SK-N-SH (cell line): ENCODE measurements at regions not wholly inside any gene's neighbourhood (a gene's known extent, or its start where the extent isn't known, plus 50 kb on each side); places are given as distances from the start of the nearest gene placed in this dataset.

Experiments used
- CTCF ChIA-PET: fragments of 300-600, 350-600 bp; formaldehyde crosslinking; extraction: SDS; loops from one replicate; lab custom pipeline; 2021; lab: Yijun Ruan, JAX
- POLR2A ChIA-PET: fragments of 350-600 bp; sonication (Branson Sonifier 250); formaldehyde crosslinking; extraction: SDS; loops from one replicate; lab custom pipeline; 2020; ENCODE audit warnings: antibody characterized with exemption, inconsistent platforms; lab: Yijun Ruan, JAX
- DNase-seq: peaks from one replicate; pipeline ENCODE4 v3.0.0; 2012
- H2AFZ ChIP-seq: fragments of 200-600 bp; sonication (generic); 2 replicates; pipeline ENCODE4 v1.8.1; 2016; ENCODE audit warnings: antibody characterized with exemption, mild to moderate bottlenecking, low read depth
- H3F3A ChIP-seq: fragments of 200-600 bp; sonication (generic); replicated peaks from 2 replicates; pipeline ENCODE3; 2016; ENCODE audit warnings: antibody characterized with exemption, mild to moderate bottlenecking; ENCODE audit not compliant: insufficient read depth
- H3K27ac ChIP-seq, 2 experiments: fragments of 200-500 bp in 1 of 2; fragments of 200-600 bp in 1 of 2; sonication (Bioruptor generic) in 1 of 2; sonication (generic), shearing (Covaris generic) in 1 of 2; 2 replicates each; pipeline versions ENCODE4 v1.5.1 to v1.6.1; 2014 to 2016; ENCODE audit warnings: low read depth in 2 of 2, inconsistent platforms in 1 of 2, low read length in 1 of 2, mild to moderate bottlenecking in 1 of 2, mixed read lengths in 1 of 2
- H3K27me3 ChIP-seq: fragments of 200-600 bp; sonication (generic), shearing (Covaris generic); 2 replicates; pipeline ENCODE4 v1.6.1; 2016; ENCODE audit warnings: mixed run types; ENCODE audit not compliant: insufficient read depth
- H3K36me3 ChIP-seq, 2 experiments: fragments of 200-500 bp in 1 of 2; fragments of 200-600 bp in 1 of 2; sonication (Bioruptor generic) in 1 of 2; sonication (generic) in 1 of 2; replicated peaks in 1 of 2; 2 replicates each; pipeline versions ENCODE3 to v1.5.1; 2014 to 2016; ENCODE audit warnings: low read length in 1 of 2, mild to moderate bottlenecking in 1 of 2; ENCODE audit not compliant: insufficient read depth in 2 of 2, control insufficient read depth in 1 of 2
- H3K4me1 ChIP-seq, 2 experiments: fragments of 200-500 bp in 1 of 2; fragments of 200-600 bp in 1 of 2; sonication (Bioruptor generic) in 1 of 2; sonication (generic), shearing (Covaris generic) in 1 of 2; 2 replicates each; pipeline versions ENCODE4 v1.5.1 to v1.6.1; 2014 to 2016; ENCODE audit warnings: low read depth in 1 of 2, low read length in 1 of 2, mixed run types in 1 of 2; ENCODE audit not compliant: insufficient read depth in 2 of 2, control insufficient read depth in 1 of 2
- H3K4me2 ChIP-seq: fragments of 200-600 bp; sonication (generic), shearing (Covaris generic); 2 replicates; pipeline ENCODE4 v1.6.1; 2017; ENCODE audit warnings: mixed run types
- H3K4me3 ChIP-seq, 2 experiments: fragments of 200-500 bp in 1 of 2; fragments of 200-600 bp in 1 of 2; sonication (Bioruptor generic) in 1 of 2; sonication (generic), shearing (Covaris generic) in 1 of 2; 2 replicates each; pipeline versions ENCODE4 v1.5.1 to v1.8.1; 2014 to 2016; ENCODE audit warnings: low read depth in 2 of 2, inconsistent platforms in 1 of 2, low read length in 1 of 2, mild to moderate bottlenecking in 1 of 2, mixed read lengths in 1 of 2, moderate library complexity in 1 of 2
- H3K79me2 ChIP-seq: fragments of 200-600 bp; sonication (generic); 2 replicates; pipeline ENCODE4 v1.8.1; 2017; ENCODE audit warnings: mild to moderate bottlenecking; ENCODE audit not compliant: insufficient read depth
- H3K9ac ChIP-seq: fragments of 200-600 bp; sonication (generic); 2 replicates; pipeline ENCODE4 v1.6.1; 2017; ENCODE audit warnings: mixed run types
- H3K9me2 ChIP-seq: fragments of 200-600 bp; sonication (generic); 2 replicates; pipeline ENCODE4 v1.6.1; 2017; ENCODE audit warnings: mixed run types
- H3K9me3 ChIP-seq: fragments of 200-600 bp; sonication (generic); 2 replicates; pipeline ENCODE4 v1.6.1; 2017; ENCODE audit warnings: mixed run types, mild to moderate bottlenecking, moderate library complexity
- H4K20me1 ChIP-seq: fragments of 200-600 bp; sonication (generic); 2 replicates; pipeline ENCODE4 v1.6.1; 2017; ENCODE audit warnings: mild to moderate bottlenecking, mixed run types; ENCODE audit not compliant: insufficient read depth
- CTCF ChIP-seq: fragments of 200-600 bp; sonication (generic); IDR thresholded peaks from 2 replicates; pipeline ENCODE4 v1.6.1; 2017; ENCODE audit warnings: antibody characterized with exemption, mild to moderate bottlenecking, moderate library complexity
- EP300 ChIP-seq, 2 experiments: IDR thresholded peaks; 2 replicates each; pipeline versions ENCODE4 v1.4.0 to v1.6.1; 2012; ENCODE audit warnings: borderline replicate concordance in 1 of 2, low read depth in 1 of 2, low read length in 1 of 2
- FOSL2 ChIP-seq: IDR thresholded peaks from 2 replicates; pipeline ENCODE4 v1.4.0; 2012; ENCODE audit warnings: low read depth, mild to moderate bottlenecking, moderate library complexity, borderline replicate concordance
- GABPA ChIP-seq: IDR thresholded peaks from 2 replicates; pipeline ENCODE4 v1.4.0; 2012; ENCODE audit warnings: low read depth, mild to moderate bottlenecking
- GATA2 ChIP-seq: sonication (generic); formaldehyde crosslinking; IDR thresholded peaks from 2 replicates; pipeline ENCODE4 v1.5.0; 2020; ENCODE audit warnings: mild to moderate bottlenecking, missing genetic modification reagents
- IRF3 ChIP-seq: fragments of 150-350 bp; IDR thresholded peaks from 2 replicates; pipeline ENCODE4 v1.6.1; 2016; ENCODE audit warnings: mild to moderate bottlenecking, low read depth, low read length
- MXI1 ChIP-seq: IDR thresholded peaks from 2 replicates; pipeline ENCODE4 v1.6.1; 2012; ENCODE audit warnings: mild to moderate bottlenecking, low read depth, low read length, improper control_type of control experiment
- NRF1 ChIP-seq: IDR thresholded peaks from 2 replicates; pipeline ENCODE4 v1.6.1; 2012; ENCODE audit warnings: low read depth, mild to moderate bottlenecking, low read length
- RAD21 ChIP-seq: IDR thresholded peaks from 2 replicates; pipeline ENCODE4 v1.6.1; 2012; ENCODE audit warnings: mild to moderate bottlenecking, low read length
- RCOR1 ChIP-seq: fragments of 150-350 bp; IDR thresholded peaks from 2 replicates; pipeline ENCODE4 v1.6.1; 2017; ENCODE audit warnings: antibody characterized with exemption, low read length
- SIN3A ChIP-seq: IDR thresholded peaks from 2 replicates; pipeline ENCODE4 v1.6.1; 2012; ENCODE audit warnings: low read depth, mild to moderate bottlenecking, low read length, moderate library complexity, borderline replicate concordance
- USF1 ChIP-seq: IDR thresholded peaks from 2 replicates; pipeline ENCODE4 v1.4.0; 2012; ENCODE audit warnings: low read depth, borderline replicate concordance
- ZBTB33 ChIP-seq: IDR thresholded peaks from 2 replicates; pipeline ENCODE4 v1.4.0; 2012; ENCODE audit warnings: low read depth, borderline replicate concordance
- WGBS: methylation state at CpG from one replicate; pipeline ENCODE4 v1.1.6; 2017; ENCODE audit warnings: low lambda C conversion rate; 5-methylcytosine and 5-hydroxymethylcytosine counted together

- TF ChIP-seq CTCF (no peak), RCOR1 (no peak), RAD21 (no peak)
Observed at GRCh38 chr21:33973268-33973667, 57.7 kb upstream of the ATP5PO start (continued).

GRCh38 chr21:33972539-33972938 is 56.9 kb upstream of the ATP5PO start:
- Histone ChIP-seq H3K9ac (no peak overlapping the region), H3K9me2 (no peaks in the 10 kb centered on the region), H3K4me3 (no peak overlapping the region), H3K36me3 (no peaks in the 10 kb centered on the region), H3K9me3 (no peaks in the 10 kb centered on the region), H2AFZ (no peak overlapping the region), H3K4me1 (peaks cover 2 to 51% of the 10 kb centered on the region in 2 experiments; a peak in 3 of 4 replicates), H3K27me3 (no peaks in the 10 kb centered on the region), H4K20me1 (no peaks in the 10 kb centered on the region), H3K79me2 (no peaks in the 10 kb centered on the region), H3K27ac (no peak overlapping the region), H3F3A (peaks cover 43% of the 10 kb centered on the region), H3K4me2 (no peak overlapping the region)
- no peak for DNase-seq
- no peak for TF ChIP-seq NRF1
- no peak for TF ChIP-seq FOSL2
- no peak for TF ChIP-seq USF1
- TF ChIP-seq GATA2 (CRISPR knock-in tag) = no peak
- TF ChIP-seq RCOR1 = no peak
- TF ChIP-seq CTCF = no peak
- TF ChIP-seq SIN3A = no peak
- no peak for TF ChIP-seq IRF3
- TF ChIP-seq EP300 (IDR thresholded peaks at IDR 0.05; ENCODE audit: borderline replicate concordance in 1 of 2, low read depth in 1 of 2, low read length in 1 of 2) = no peak
- TF ChIP-seq ZBTB33 = no peak
- no peak for TF ChIP-seq MXI1
- TF ChIP-seq GABPA = no peak
- CTCF ChIA-PET = interaction anchor here (1.0 kb wide), 1 partner anchor 85 kb away, joined by 3 read pairs; no protein-coding TSS in a partner anchor
- POLR2A ChIA-PET = no interaction called here
- 87% methylated on average over 5 of the region's 5 CpGs for WGBS
